Adrenal gland (tissue), 5 donors: ENCODE measurements at regions not wholly inside any gene's neighbourhood (a gene's known extent, or its start where the extent isn't known, plus 50 kb on each side); places are given as distances from the start of the nearest gene placed in this dataset.

ENCODE experiments used
- POLR2A ChIP-seq, 2 donors: fragments of 450-650 bp; IDR thresholded peaks; one replicate each; pipeline ENCODE4 v1.6.1; 2017; ENCODE audit warnings: antibody characterized with exemption in 2 of 2, mild to moderate bottlenecking in 2 of 2, moderate library complexity in 1 of 2
- TF ChIP-seq, protein P1 (sequence below), 6 experiments: fragments of 450-650 bp in 4 of 6; fragments of 200-600 bp in 2 of 6; sonication (generic) in 1 of 6; IDR thresholded peaks; 1 replicate in 5 of 6; 2 replicates in 1 of 6; pipeline versions ENCODE4 v1.5.1 to v1.8.0; 2016 to 2021; ENCODE audit warnings: antibody characterized with exemption in 6 of 6, mild to moderate bottlenecking in 2 of 6, moderate library complexity in 1 of 6
- donor health status: DM: no; HTN: no; CAD: no.

DNA sequence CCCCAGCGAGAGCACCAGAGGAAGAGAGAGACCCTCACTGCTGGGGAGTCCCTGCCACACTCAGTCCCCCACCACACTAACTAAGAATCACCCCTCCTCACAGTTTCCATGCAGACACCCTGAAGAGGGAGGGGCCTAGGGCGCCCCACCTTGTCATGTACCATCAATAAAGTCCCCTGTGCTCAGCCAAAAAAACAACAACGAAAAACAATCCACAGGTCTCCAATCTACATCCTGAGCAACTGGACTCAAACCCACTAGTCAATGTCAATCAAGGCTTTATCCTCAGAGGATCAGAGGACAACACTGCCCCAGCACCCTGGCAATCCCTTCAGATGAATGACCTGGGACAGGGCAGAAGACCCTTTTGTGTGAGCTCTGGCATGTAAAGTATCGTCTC is 210.1 kb upstream of the MSX2 start:
- no peak for TF ChIP-seq POLR2A (IDR thresholded peaks at IDR 0.05)
- TF ChIP-seq, protein P1, sequence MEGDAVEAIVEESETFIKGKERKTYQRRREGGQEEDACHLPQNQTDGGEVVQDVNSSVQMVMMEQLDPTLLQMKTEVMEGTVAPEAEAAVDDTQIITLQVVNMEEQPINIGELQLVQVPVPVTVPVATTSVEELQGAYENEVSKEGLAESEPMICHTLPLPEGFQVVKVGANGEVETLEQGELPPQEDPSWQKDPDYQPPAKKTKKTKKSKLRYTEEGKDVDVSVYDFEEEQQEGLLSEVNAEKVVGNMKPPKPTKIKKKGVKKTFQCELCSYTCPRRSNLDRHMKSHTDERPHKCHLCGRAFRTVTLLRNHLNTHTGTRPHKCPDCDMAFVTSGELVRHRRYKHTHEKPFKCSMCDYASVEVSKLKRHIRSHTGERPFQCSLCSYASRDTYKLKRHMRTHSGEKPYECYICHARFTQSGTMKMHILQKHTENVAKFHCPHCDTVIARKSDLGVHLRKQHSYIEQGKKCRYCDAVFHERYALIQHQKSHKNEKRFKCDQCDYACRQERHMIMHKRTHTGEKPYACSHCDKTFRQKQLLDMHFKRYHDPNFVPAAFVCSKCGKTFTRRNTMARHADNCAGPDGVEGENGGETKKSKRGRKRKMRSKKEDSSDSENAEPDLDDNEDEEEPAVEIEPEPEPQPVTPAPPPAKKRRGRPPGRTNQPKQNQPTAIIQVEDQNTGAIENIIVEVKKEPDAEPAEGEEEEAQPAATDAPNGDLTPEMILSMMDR (IDR thresholded peaks at IDR 0.05), result no peak
